Muscle of leg (tissue), 3 donors: ENCODE measurements at regions not wholly inside any gene's neighbourhood (a gene's known extent, or its start where the extent isn't known, plus 50 kb on each side); places are given as distances from the start of the nearest gene placed in this dataset.

Experiments used
- DNase-seq: peaks from one replicate; pipeline ENCODE4 v3.0.0; 2013
- H3K27ac ChIP-seq: one replicate; pipeline ENCODE4 v1.5.1; 2013; ENCODE audit warnings: mild to moderate bottlenecking, low read length, control low read depth
- H3K27me3 ChIP-seq: one replicate; pipeline ENCODE4 v1.6.1; 2013; ENCODE audit warnings: low read length; ENCODE audit not compliant: control insufficient read depth, insufficient read depth
- H3K36me3 ChIP-seq: one replicate; pipeline ENCODE4 v1.6.1; 2013; ENCODE audit warnings: low read length; ENCODE audit not compliant: control insufficient read depth, insufficient read depth
- H3K4me1 ChIP-seq: one replicate; pipeline ENCODE4 v1.6.1; 2013; ENCODE audit warnings: low read length; ENCODE audit not compliant: control insufficient read depth, insufficient read depth
- H3K4me3 ChIP-seq: one replicate; pipeline ENCODE4 v1.5.1; 2013; ENCODE audit warnings: low read length, control low read depth
- H3K9me3 ChIP-seq: replicated peaks from 2 replicates; pipeline ENCODE4 v1.6.1; 2013; ENCODE audit warnings: low read depth, low read length; ENCODE audit not compliant: control insufficient read depth
- WGBS: methylation state at CpG from one replicate; pipeline ENCODE4 v1.1.5; 2013; ENCODE audit warnings: missing lambda C conversion rate; ENCODE audit not compliant: insufficient coverage; 5-methylcytosine and 5-hydroxymethylcytosine counted together

- Histone ChIP-seq H3K36me3 (no peaks in the 10 kb centered on the region), H3K27ac (no peak overlapping the region), H3K4me3 (no peak overlapping the region), H3K9me3 (no peaks in the 10 kb centered on the region), H3K27me3 (no peaks in the 10 kb centered on the region), H3K4me1 (no peaks in the 10 kb centered on the region)
- no peak for DNase-seq
Observed at GRCh38 chr5:23372177-23372576, 135.2 kb upstream of the PRDM9 start.

DNA sequence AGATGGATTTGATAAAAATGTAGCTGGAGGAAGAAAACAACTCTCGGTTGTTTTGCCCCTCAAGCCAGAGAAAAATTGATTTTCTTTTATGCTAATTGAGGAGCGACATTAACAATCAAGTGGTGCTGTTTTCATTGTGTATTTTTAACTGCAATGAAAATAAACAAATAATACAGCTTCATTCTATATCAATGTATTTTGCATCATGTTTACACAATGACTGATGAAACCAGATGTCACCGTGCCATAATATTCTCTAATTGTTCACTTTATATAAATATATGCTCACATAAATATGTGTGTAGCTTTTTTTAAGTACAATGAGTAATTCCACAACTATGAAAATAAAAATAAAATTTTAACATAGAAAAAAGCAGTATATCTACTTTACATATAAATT is 139.0 kb upstream of the PRDM9 start:
- no peaks in the 10 kb centered on the region for H3K36me3 ChIP-seq
- no peaks in the 10 kb centered on the region for H3K4me1 ChIP-seq
- no peaks in the 10 kb centered on the region for H3K9me3 ChIP-seq
- no peak overlapping the region for H3K27ac ChIP-seq
- H3K27me3 ChIP-seq, result no peaks in the 10 kb centered on the region
- WGBS, result no CpG with 5 or more reads among the region's 3 CpGs
- DNase-seq, result no peak
- H3K4me3 ChIP-seq, result no peak overlapping the region

DNA sequence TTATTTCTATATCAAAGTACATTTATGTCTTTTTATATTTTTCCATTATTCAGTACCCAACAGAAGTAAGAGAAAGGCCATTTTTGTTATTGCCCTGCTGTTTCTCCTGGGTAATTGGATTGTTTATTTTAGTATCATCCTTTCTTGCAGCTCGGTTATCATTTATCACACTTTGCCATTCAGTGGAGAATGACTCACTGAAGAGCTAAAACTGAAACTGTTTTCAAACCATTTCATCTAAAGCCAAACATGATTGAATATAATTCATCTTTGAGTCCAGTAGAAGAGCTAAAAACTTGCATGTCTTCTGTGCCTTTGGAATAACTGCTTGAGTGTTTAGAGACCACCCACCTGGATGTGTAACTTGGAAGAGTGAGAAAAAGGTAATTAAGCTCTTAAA is 139.5 kb upstream of the PRDM9 start:
- H3K27ac ChIP-seq, result no peak overlapping the region

DNA sequence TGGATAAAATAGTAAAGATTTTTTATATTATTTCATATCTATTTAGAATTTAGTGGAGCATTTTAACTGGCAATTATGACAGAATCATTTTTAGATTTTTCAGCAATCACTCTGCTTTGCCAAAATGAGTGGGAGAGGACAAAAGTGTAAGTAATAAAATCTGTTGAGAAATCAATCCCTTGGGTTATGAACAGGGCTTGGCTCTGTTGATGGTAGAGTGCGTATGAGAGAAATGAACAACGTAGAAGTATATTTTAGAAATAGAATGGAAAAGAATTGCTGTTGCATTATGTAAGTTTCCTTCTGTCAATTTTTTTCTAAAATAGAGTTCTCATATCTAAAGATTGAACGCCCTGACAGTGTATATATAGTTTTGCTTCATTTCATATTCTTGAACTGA is 154.1 kb upstream of the PRDM9 start:
- Histone ChIP-seq H3K4me3 (no peak overlapping the region), H3K27ac (no peak overlapping the region), H3K36me3 (no peaks in the 10 kb centered on the region), H3K4me1 (no peaks in the 10 kb centered on the region), H3K27me3 (no peaks in the 10 kb centered on the region), H3K9me3 (no peaks in the 10 kb centered on the region)
- DNase-seq, result peak; percentile 41
- WGBS, result 40% methylated on average over 1 of the region's 3 CpGs

More for the DNA sequence above, 139.5 kb upstream of the PRDM9 start:
- Histone ChIP-seq H3K9me3 (no peaks in the 10 kb centered on the region), H3K27me3 (no peaks in the 10 kb centered on the region), H3K36me3 (no peaks in the 10 kb centered on the region), H3K4me1 (no peaks in the 10 kb centered on the region), H3K4me3 (no peak overlapping the region)
- WGBS, result no CpG with 5 or more reads among the region's 1 CpG
- no peak for DNase-seq

GRCh38 chr5:23352446-23352845 is 155.0 kb upstream of the PRDM9 start:
- H3K27ac ChIP-seq, result no peak overlapping the region
- H3K4me1 ChIP-seq, result no peaks in the 10 kb centered on the region
- H3K9me3 ChIP-seq, result no peaks in the 10 kb centered on the region
- H3K4me3 ChIP-seq, result no peak overlapping the region
- DNase-seq, result peak; percentile 10
- H3K36me3 ChIP-seq, result no peaks in the 10 kb centered on the region
- no CpG with 5 or more reads among the region's 8 CpGs for WGBS
- no peaks in the 10 kb centered on the region for H3K27me3 ChIP-seq

GRCh38 chr5:23343121-23343520 is 164.3 kb upstream of the PRDM9 start:
- DNase-seq, result no peak
- Histone ChIP-seq H3K36me3 (no peaks in the 10 kb centered on the region), H3K4me3 (no peak overlapping the region), H3K27me3 (no peaks in the 10 kb centered on the region), H3K9me3 (no peaks in the 10 kb centered on the region), H3K27ac (no peak overlapping the region), H3K4me1 (no peaks in the 10 kb centered on the region)
- no CpG with 5 or more reads among the region's 2 CpGs for WGBS

GRCh38 chr5:23332650-23333251 is 174.7 kb upstream of the PRDM9 start:
- H3K27me3 ChIP-seq, result no peaks in the 10 kb centered on the region
- DNase-seq, result peak; percentile 5
- WGBS, result 20% methylated on average over 1 of the region's 1 CpG
- H3K27ac ChIP-seq, result no peak overlapping the region
- no peaks in the 10 kb centered on the region for H3K9me3 ChIP-seq
- no peaks in the 10 kb centered on the region for H3K4me1 ChIP-seq
- H3K36me3 ChIP-seq, result no peaks in the 10 kb centered on the region
- no peak overlapping the region for H3K4me3 ChIP-seq

DNA sequence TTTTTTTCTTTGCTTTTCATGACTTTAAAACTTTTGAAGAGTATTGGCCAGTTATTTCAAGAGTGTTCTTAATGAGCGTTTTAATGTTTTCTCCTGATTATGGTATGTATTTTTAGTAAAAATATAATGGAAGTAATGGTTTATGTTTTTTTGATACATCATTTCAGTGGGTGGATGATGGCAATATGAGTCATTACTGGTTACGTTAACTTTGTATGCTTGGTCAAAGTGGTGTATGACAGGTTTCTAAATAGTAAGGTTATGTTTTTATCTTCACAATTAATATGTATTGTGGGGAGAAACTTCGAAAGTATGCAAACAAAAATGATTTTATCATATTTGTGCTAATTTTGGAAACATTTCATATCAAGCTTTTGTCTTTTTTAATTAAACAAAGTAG is 176.7 kb upstream of the PRDM9 start:
- no peaks in the 10 kb centered on the region for H3K9me3 ChIP-seq
- no peak for DNase-seq
- no peak overlapping the region for H3K27ac ChIP-seq
- H3K27me3 ChIP-seq, result no peaks in the 10 kb centered on the region
- H3K4me3 ChIP-seq, result no peak overlapping the region
- H3K4me1 ChIP-seq, result no peaks in the 10 kb centered on the region
- WGBS, result 67% methylated on average over 1 of the region's 3 CpGs
- H3K36me3 ChIP-seq, result no peaks in the 10 kb centered on the region

DNA sequence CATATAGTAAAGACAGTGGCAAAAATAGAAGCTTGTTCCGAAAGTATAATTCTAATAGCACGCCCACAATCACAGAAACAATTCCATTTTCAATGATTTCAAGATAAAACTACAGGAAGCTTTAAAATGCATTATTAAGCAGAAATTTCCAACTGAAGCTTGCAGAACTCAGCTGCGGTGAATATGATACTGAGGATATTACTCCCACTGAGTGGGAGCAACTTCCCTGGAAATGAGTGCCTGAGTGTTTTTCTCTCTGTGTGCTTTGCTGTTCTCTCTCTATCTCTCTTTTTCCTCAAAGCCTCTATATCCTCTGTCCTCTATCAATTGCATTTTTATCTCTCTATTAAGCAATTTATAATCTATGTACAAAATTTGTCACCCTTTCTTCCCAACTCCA is 187.5 kb upstream of the PRDM9 start:
- H3K27ac ChIP-seq, result no peak overlapping the region
- H3K36me3 ChIP-seq, result no peaks in the 10 kb centered on the region
- H3K27me3 ChIP-seq, result no peaks in the 10 kb centered on the region
- no peaks in the 10 kb centered on the region for H3K9me3 ChIP-seq
- peak; percentile 10 for DNase-seq
- H3K4me1 ChIP-seq, result no peaks in the 10 kb centered on the region
- no peak overlapping the region for H3K4me3 ChIP-seq
- WGBS, result no CpG with 5 or more reads among the region's 3 CpGs

DNA sequence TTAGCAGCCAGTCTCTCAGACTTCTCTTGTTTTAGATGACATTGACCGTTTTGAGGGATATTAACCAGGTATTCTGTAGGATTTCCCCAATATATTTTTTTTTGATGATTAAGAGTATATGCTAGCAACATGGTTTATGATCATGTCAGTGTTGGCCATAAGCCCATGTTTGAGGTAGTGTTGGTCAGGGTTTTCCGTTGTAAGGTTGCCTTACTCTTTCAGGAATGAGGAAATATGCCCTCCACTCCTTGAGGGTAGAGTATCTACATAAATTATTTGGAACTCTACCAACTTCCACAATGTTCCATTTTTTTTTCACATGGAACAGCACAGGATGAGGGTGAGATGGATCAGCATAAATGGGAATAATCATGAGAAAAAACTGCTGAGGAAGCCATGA is 188.4 kb upstream of the PRDM9 start:
- Histone ChIP-seq H3K4me1 (no peaks in the 10 kb centered on the region), H3K36me3 (no peaks in the 10 kb centered on the region)

DNA sequence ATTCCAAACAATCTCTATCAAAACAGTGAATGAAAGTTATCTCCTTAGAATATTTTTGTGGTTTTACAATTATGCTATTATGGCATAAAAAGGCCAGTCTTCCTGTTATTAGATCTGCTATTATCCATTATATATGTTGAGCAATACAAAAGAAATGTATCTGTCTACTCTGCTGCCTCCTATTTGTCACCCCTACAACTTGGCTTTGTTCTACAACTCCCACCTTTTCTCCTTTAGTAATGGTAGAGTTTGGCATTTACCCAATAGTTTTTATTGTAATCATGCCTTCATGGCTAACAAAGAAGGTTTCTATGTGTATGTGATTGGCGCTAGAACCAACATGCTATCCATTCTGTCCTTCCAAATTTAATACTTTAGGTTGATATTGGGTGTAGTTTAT is 189.2 kb upstream of the PRDM9 start:
- WGBS, result no CpG with 5 or more reads among the region's 1 CpG
- Histone ChIP-seq H3K4me1 (no peaks in the 10 kb centered on the region), H3K27ac (no peak overlapping the region), H3K4me3 (no peak overlapping the region), H3K27me3 (no peaks in the 10 kb centered on the region), H3K36me3 (no peaks in the 10 kb centered on the region), H3K9me3 (no peaks in the 10 kb centered on the region)
- no peak for DNase-seq

More for the DNA sequence above, 188.4 kb upstream of the PRDM9 start:
- Histone ChIP-seq H3K27ac (no peak overlapping the region), H3K9me3 (no peaks in the 10 kb centered on the region), H3K27me3 (no peaks in the 10 kb centered on the region), H3K4me3 (no peak overlapping the region)
- WGBS, result no CpG with 5 or more reads among the region's 2 CpGs
- DNase-seq, result no peak
